ENCODE measurements at regions not wholly inside any gene's neighbourhood (a gene's known extent, or its start where the extent isn't known, plus 50 kb on each side); places are given as distances from the start of the nearest gene placed in this dataset.

GRCh38 chr1:30323841-30324240, 399.5 kb downstream of the MATN1 start:
- no peak for TF ChIP-seq CTCF (IDR thresholded peaks at IDR 0.05; ENCODE audit: insufficient read depth, low read depth, low read length, missing control alignments)
- H3K4me3 ChIP-seq (ENCODE audit: low read length): no peak overlapping the region
- no peak for DNase-seq (ENCODE audit: low read depth)

GRCh38 chr1:30323352-30323751, 400.0 kb downstream of the MATN1 start:
- TF ChIP-seq CTCF (IDR thresholded peaks at IDR 0.05; ENCODE audit: insufficient read depth, low read depth, low read length, missing control alignments): no peak
- no peak for DNase-seq (ENCODE audit: low read depth)
- no peak overlapping the region for H3K4me3 ChIP-seq (ENCODE audit: low read length)

GRCh38 chr1:30322859-30323257, 400.5 kb downstream of the MATN1 start:
- no peak for TF ChIP-seq CTCF (IDR thresholded peaks at IDR 0.05; ENCODE audit: insufficient read depth, low read depth, low read length, missing control alignments)
- no peak for DNase-seq (ENCODE audit: low read depth)

DNA sequence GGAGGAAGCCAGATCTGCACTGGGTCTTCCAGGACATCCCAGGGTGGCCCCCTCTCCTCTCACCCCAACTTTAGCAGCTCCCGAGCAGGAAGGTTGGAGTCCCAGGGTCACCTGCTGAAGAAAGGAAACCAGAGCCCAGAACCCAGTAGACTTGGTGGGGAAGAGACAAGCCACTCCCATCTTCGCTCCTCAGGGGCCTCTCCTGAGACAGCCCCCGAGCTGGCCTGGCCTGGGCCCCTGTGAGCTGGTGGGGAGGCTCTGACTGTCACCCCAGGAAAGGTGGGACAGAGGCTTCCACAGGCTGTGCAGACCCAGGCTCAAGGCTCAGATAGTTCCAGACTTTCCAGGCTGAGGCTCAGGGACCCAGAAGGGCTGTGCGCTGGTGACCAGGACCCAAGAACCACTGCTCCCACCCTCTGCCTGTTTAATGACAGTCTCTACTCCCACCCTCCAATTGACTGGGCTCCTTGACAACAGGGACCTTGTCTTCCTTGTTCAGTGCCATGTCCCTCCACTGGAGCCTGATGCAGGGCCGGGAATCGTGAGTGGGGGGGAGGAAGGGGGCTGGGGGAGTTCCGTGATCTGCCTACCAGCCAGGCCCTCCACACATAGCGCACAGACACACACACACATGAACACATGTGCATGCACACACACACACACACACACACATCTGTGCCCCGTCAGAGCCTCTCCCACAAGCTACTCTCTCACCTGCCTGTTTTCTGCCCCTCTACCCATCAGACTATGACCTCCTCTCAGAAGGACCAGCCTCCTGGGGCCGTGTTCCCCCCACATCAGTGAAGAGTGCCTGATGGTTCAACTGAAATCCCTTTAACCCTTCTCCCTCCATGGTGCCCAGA, 401.2 kb downstream of the MATN1 start:
- TF ChIP-seq CTCF (IDR thresholded peaks at IDR 0.05; ENCODE audit: insufficient read depth, low read depth, low read length, missing control alignments): no peak
- H3K4me3 ChIP-seq (ENCODE audit: low read length): no peak overlapping the region
- DNase-seq (ENCODE audit: low read depth): no peak

More at GRCh38 chr1:30322859-30323257, 400.5 kb downstream of the MATN1 start:
- H3K4me3 ChIP-seq (ENCODE audit: low read length): no peak overlapping the region

- no peak for TF ChIP-seq CTCF (IDR thresholded peaks at IDR 0.05; ENCODE audit: insufficient read depth, low read depth, low read length, missing control alignments)
- DNase-seq (ENCODE audit: low read depth): no peak
- no peak overlapping the region for H3K4me3 ChIP-seq (ENCODE audit: low read length)
Observed at GRCh38 chr1:30321246-30321910, 402.0 kb downstream of the MATN1 start.

DNA sequence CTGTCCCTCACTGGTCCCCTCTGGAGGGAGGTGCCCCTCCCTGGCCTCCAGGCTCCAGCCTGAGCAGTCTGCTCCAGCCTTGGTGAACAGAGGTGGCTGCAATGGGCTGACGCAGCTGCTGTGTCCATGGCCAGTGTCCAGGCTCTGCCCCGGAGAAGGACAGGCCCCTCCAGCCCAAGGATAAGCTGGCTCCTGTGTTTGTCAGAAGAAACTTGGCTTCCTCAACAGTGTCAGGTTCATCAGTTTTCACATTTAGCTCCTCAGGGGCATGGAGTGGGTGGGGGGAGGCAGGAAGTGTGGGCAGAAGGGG, 402.8 kb downstream of the MATN1 start:
- H3K4me3 ChIP-seq (ENCODE audit: low read length): no peak overlapping the region
- no peak for DNase-seq (ENCODE audit: low read depth)
- TF ChIP-seq CTCF (IDR thresholded peaks at IDR 0.05; ENCODE audit: insufficient read depth, low read depth, low read length, missing control alignments): no peak

Measured in epithelial cell of esophagus (primary cell).